MCF 10A (cell line): ENCODE measurements at regions not wholly inside any gene's neighbourhood (a gene's known extent, or its start where the extent isn't known, plus 50 kb on each side); places are given as distances from the start of the nearest gene placed in this dataset.

Source experiments
- BruUV-seq: library from RNA; stranded (reverse); fragments of 400-500 nt; replicated peaks from 2 replicates; lab custom pipeline; 2021; lab: Mats Ljungman, UMichigan
- CTCF ChIA-PET: fragments of 300-600 bp; sonication (Branson Sonifier 250); formaldehyde crosslinking; extraction: SDS; loops from one replicate; lab custom pipeline; 2021; ENCODE audit warnings: antibody characterized with exemption, inconsistent platforms; lab: Yijun Ruan, JAX
- POLR2A ChIA-PET: fragments of 300-600, 350-650 bp; sonication (Branson Sonifier 250); formaldehyde crosslinking; extraction: SDS; loops from one replicate; lab custom pipeline; 2020; ENCODE audit warnings: antibody characterized with exemption, inconsistent platforms; lab: Yijun Ruan, JAX
- DNase-seq: peaks from one replicate; pipeline ENCODE4 v3.0.0-alpha.2; 2018; ENCODE audit not compliant: unreplicated experiment
- H3K27ac Mint-ChIP-seq: one replicate; pipeline ENCODE4 v1.8.0; 2022; ENCODE audit warnings: mild to moderate bottlenecking, low read depth, mixed read lengths; ENCODE audit not compliant: unreplicated experiment
- H3K27me3 Mint-ChIP-seq: one replicate; pipeline ENCODE4 v1.8.0; 2022; ENCODE audit warnings: mixed read lengths; ENCODE audit not compliant: insufficient read depth, unreplicated experiment
- H3K36me3 Mint-ChIP-seq: one replicate; pipeline ENCODE4 v1.8.0; 2022; ENCODE audit warnings: mild to moderate bottlenecking, moderate library complexity, mixed read lengths; ENCODE audit not compliant: insufficient read depth, unreplicated experiment
- H3K4me1 Mint-ChIP-seq: one replicate; pipeline ENCODE4 v1.8.0; 2022; ENCODE audit warnings: mixed read lengths; ENCODE audit not compliant: insufficient read depth, unreplicated experiment
- H3K4me3 Mint-ChIP-seq: one replicate; pipeline ENCODE4 v1.8.0; 2022; ENCODE audit warnings: mild to moderate bottlenecking, moderate library complexity, mixed read lengths; ENCODE audit not compliant: unreplicated experiment
- H3K9me3 Mint-ChIP-seq: one replicate; pipeline ENCODE4 v1.8.0; 2022; ENCODE audit warnings: mixed read lengths; ENCODE audit not compliant: unreplicated experiment
- intact Hi-C: fragments of 100-400 bp; cut with micrococcal nuclease; formaldehyde crosslinking; loops from 2 replicates; pipeline ENCODE4 v1.14.1; 2022
- TF ChIP-seq, protein P1 (sequence below): fragments of 200-600 bp; IDR thresholded peaks from one replicate; pipeline ENCODE4 v1.8.0; 2022; ENCODE audit warnings: antibody characterized with exemption, mild to moderate bottlenecking; ENCODE audit not compliant: unreplicated experiment

GRCh38 chr6:155582016-155582991 lies 126.7 kb upstream of the NOX3 start:
- Mint-ChIP-seq H3K4me1 (no peaks in the 10 kb centered on the region), H3K9me3 (no peaks in the 10 kb centered on the region), H3K27me3 (no peaks in the 10 kb centered on the region), H3K4me3 (no peak overlapping the region), H3K27ac (no peak overlapping the region), H3K36me3 (no peaks in the 10 kb centered on the region)
- no TSS peak for BruUV-seq
- intact Hi-C loops, result no loop called here
- DNase-seq, result no peak
- POLR2A ChIA-PET, result no interaction called here
- TF ChIP-seq, protein P1, sequence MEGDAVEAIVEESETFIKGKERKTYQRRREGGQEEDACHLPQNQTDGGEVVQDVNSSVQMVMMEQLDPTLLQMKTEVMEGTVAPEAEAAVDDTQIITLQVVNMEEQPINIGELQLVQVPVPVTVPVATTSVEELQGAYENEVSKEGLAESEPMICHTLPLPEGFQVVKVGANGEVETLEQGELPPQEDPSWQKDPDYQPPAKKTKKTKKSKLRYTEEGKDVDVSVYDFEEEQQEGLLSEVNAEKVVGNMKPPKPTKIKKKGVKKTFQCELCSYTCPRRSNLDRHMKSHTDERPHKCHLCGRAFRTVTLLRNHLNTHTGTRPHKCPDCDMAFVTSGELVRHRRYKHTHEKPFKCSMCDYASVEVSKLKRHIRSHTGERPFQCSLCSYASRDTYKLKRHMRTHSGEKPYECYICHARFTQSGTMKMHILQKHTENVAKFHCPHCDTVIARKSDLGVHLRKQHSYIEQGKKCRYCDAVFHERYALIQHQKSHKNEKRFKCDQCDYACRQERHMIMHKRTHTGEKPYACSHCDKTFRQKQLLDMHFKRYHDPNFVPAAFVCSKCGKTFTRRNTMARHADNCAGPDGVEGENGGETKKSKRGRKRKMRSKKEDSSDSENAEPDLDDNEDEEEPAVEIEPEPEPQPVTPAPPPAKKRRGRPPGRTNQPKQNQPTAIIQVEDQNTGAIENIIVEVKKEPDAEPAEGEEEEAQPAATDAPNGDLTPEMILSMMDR, result no peak
- CTCF ChIA-PET, result interaction anchor here (0.6 kb wide), 1 partner anchor 47 kb away, joined by 3 read pairs; no protein-coding TSS in a partner anchor

DNA sequence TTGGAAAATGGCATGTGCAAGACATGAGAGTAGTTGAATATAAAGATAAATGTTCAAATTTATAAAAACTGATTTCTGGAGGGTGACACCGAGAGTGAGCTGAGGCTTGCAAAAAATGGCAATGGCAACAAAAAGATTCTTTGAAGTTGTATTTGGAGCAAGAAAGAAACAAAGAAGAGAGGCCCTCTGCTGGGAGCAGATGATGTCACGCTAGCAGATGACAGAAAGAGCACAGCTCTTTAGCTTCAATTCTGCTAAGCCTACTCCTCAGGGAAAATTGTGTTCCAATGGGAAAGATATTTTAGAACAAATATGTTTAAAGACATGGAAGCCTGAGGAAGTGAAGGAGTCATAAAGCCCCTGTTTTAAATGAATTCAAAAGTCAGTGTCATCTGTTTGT lies 125.3 kb upstream of the NOX3 start:
- ChIA-PET POLR2A (interaction anchor here (0.7 to 1.2 kb wide), 2 partner anchors 8 to 81 kb away, joined by 3 to 5 read pairs; no protein-coding TSS in a partner anchor), CTCF (interaction anchor here (0.6 to 0.7 kb wide), 2 partner anchors 466 to 513 kb away, joined by 3 to 4 read pairs; no protein-coding TSS in a partner anchor)
- no peaks in the 10 kb centered on the region for H3K9me3 Mint-ChIP-seq
- no peaks in the 10 kb centered on the region for H3K36me3 Mint-ChIP-seq
- intact Hi-C loops, result no loop called here
- no peaks in the 10 kb centered on the region for H3K4me1 Mint-ChIP-seq
- TF ChIP-seq, protein P1, result no peak
- H3K27me3 Mint-ChIP-seq, result peaks cover 2% of the 10 kb centered on the region
- H3K27ac Mint-ChIP-seq, result no peak overlapping the region
- BruUV-seq, result no TSS peak
- no peak overlapping the region for H3K4me3 Mint-ChIP-seq
- DNase-seq, result no peak

GRCh38 chr6:155578251-155578650 lies 122.6 kb upstream of the NOX3 start:
- no TSS peak for BruUV-seq
- Mint-ChIP-seq H3K4me3 (no peak overlapping the region), H3K27ac (no peak overlapping the region), H3K4me1 (no peaks in the 10 kb centered on the region), H3K27me3 (peaks cover 22% of the 10 kb centered on the region), H3K36me3 (no peaks in the 10 kb centered on the region), H3K9me3 (no peaks in the 10 kb centered on the region)
- ChIA-PET CTCF (no interaction called here), POLR2A (no interaction called here)
- intact Hi-C loops, result no loop called here
- TF ChIP-seq, protein P1, result no peak
- no peak for DNase-seq

GRCh38 chr6:155561966-155562364 lies 106.3 kb upstream of the NOX3 start:
- Mint-ChIP-seq H3K27ac (no peak overlapping the region), H3K4me3 (no peak overlapping the region), H3K9me3 (no peaks in the 10 kb centered on the region), H3K27me3 (peaks cover 10% of the 10 kb centered on the region), H3K4me1 (no peaks in the 10 kb centered on the region), H3K36me3 (no peaks in the 10 kb centered on the region)
- TF ChIP-seq, protein P1, result no peak
- ChIA-PET POLR2A (no interaction called here), CTCF (interaction anchor here (0.6 kb wide), 2 partner anchors 829 to 905 kb away, joined by 3 to 4 read pairs; no protein-coding TSS in a partner anchor)
- BruUV-seq, result no TSS peak
- DNase-seq, result no peak
- intact Hi-C loops, result no loop called here
